ENCODE measurements at regions not wholly inside any gene's neighbourhood (a gene's known extent, or its start where the extent isn't known, plus 50 kb on each side); places are given as distances from the start of the nearest gene placed in this dataset.

DNA sequence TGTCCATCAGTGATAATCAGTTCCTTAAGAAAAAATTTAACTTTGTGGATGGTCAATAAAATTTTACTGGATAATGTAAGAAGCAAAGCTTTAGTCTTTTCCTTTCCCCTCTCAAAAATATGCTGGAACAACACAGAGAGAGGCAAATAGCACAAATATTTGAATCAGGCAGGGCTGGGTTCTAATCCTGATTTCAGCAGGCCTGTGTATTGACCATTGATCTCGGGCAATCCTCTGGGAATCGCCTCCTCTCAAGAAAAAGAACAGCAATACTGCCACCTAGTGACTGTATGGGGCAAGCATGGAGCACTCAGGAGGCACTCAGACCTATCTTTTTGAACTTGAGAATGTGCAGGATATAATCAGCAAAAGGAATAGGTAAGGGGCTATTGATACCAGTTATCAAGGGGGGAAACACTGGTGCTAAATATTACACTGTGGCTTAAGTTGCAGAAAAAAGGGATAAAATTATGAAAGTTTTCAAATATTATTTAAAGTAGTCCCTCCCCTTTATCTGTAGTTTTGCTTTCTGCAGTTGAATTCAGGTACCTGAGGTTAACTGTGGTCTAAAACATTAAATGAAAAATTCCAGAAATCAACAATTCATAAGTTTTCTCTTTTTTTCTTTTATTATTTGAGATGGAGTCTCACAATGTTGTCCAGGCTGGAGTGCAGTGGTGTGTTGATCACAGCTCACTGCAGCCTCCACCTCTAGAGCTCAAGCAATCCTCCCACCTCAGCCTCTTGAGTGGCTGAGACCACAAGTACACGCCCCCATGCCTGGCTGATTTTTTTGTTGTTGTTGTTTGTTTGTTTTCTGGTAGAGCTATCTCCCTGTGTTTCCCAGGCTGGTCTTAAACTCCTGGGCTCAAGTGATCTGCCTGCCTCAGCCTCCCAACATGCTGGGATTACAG lies 91.8 kb upstream of the NHSL1 start (continued):
- TF ChIP-seq, protein P1, sequence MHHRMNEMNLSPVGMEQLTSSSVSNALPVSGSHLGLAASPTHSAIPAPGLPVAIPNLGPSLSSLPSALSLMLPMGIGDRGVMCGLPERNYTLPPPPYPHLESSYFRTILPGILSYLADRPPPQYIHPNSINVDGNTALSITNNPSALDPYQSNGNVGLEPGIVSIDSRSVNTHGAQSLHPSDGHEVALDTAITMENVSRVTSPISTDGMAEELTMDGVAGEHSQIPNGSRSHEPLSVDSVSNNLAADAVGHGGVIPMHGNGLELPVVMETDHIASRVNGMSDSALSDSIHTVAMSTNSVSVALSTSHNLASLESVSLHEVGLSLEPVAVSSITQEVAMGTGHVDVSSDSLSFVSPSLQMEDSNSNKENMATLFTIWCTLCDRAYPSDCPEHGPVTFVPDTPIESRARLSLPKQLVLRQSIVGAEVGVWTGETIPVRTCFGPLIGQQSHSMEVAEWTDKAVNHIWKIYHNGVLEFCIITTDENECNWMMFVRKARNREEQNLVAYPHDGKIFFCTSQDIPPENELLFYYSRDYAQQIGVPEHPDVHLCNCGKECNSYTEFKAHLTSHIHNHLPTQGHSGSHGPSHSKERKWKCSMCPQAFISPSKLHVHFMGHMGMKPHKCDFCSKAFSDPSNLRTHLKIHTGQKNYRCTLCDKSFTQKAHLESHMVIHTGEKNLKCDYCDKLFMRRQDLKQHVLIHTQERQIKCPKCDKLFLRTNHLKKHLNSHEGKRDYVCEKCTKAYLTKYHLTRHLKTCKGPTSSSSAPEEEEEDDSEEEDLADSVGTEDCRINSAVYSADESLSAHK (CRISPR knock-in tag; IDR thresholded peaks at IDR 0.05; ENCODE audit: borderline replicate concordance), result no peak
- no peak for TF ChIP-seq ZNF451 (CRISPR knock-in tag; IDR thresholded peaks at IDR 0.05)
- no peak for TF ChIP-seq ZKSCAN8 (CRISPR knock-in tag; IDR thresholded peaks at IDR 0.05; ENCODE audit: borderline replicate concordance)
- TF ChIP-seq, protein P2, sequence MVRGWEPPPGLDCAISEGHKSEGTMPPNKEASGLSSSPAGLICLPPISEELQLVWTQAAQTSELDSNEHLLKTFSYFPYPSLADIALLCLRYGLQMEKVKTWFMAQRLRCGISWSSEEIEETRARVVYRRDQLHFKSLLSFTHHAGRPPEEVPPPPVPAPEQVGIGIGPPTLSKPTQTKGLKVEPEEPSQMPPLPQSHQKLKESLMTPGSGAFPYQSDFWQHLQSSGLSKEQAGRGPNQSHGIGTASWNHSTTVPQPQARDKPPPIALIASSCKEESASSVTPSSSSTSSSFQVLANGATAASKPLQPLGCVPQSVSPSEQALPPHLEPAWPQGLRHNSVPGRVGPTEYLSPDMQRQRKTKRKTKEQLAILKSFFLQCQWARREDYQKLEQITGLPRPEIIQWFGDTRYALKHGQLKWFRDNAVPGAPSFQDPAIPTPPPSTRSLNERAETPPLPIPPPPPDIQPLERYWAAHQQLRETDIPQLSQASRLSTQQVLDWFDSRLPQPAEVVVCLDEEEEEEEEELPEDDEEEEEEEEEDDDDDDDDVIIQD (CRISPR knock-in tag; IDR thresholded peaks at IDR 0.05; ENCODE audit: low read depth), result 0 out of 2 replicates have a peak, but pooled peaks have one; percentile 42
- TF ChIP-seq REL (CRISPR knock-in tag; conservative IDR thresholded peaks at IDR 0.05), result no peak
- no peak for TF ChIP-seq ELF4 (CRISPR knock-in tag; IDR thresholded peaks at IDR 0.05; ENCODE audit: borderline replicate concordance)
- peak; percentile 73 for TF ChIP-seq RCOR2 (CRISPR knock-in tag; IDR thresholded peaks at IDR 0.05)
- no peak for TF ChIP-seq ZNF460 (CRISPR knock-in tag; IDR thresholded peaks at IDR 0.05; ENCODE audit: borderline replicate concordance)
- no peak for TF ChIP-seq ZBTB7B (CRISPR knock-in tag; IDR thresholded peaks at IDR 0.05)
- TF ChIP-seq SRF (IDR thresholded peaks at IDR 0.05; ENCODE audit: low read depth, low read length), result no peak
- no peak for TF ChIP-seq HNRNPL (IDR thresholded peaks at IDR 0.05; ENCODE audit: low read depth, low read length)
- TF ChIP-seq, protein P3, sequence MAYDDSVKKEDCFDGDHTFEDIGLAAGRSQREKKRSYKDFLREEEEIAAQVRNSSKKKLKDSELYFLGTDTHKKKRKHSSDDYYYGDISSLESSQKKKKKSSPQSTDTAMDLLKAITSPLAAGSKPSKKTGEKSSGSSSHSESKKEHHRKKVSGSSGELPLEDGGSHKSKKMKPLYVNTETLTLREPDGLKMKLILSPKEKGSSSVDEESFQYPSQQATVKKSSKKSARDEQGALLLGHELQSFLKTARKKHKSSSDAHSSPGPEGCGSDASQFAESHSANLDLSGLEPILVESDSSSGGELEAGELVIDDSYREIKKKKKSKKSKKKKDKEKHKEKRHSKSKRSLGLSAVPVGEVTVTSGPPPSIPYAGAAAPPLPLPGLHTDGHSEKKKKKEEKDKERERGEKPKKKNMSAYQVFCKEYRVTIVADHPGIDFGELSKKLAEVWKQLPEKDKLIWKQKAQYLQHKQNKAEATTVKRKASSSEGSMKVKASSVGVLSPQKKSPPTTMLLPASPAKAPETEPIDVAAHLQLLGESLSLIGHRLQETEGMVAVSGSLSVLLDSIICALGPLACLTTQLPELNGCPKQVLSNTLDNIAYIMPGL (CRISPR knock-in tag; IDR thresholded peaks at IDR 0.05; ENCODE audit: borderline replicate concordance in 1 of 2, low read depth in 1 of 2), result peak; percentile 35 to 52; a peak in 2 of 4 replicates
- TF ChIP-seq TCF7 (IDR thresholded peaks at IDR 0.05; ENCODE audit: low read depth), result no peak
- TF ChIP-seq ZNF790 (CRISPR knock-in tag; IDR thresholded peaks at IDR 0.05; ENCODE audit: borderline replicate concordance), result no peak
- TF ChIP-seq ZNF724P (CRISPR knock-in tag; IDR thresholded peaks at IDR 0.05; ENCODE audit: borderline replicate concordance), result no peak
- no peak for TF ChIP-seq TCF12 (IDR thresholded peaks at IDR 0.05)
- TF ChIP-seq TCF12 (CRISPR knock-in tag; IDR thresholded peaks at IDR 0.05), result no peak
- no peak for TF ChIP-seq ZNF234 (CRISPR knock-in tag; conservative IDR thresholded peaks at IDR 0.05)
- TF ChIP-seq, protein P4, sequence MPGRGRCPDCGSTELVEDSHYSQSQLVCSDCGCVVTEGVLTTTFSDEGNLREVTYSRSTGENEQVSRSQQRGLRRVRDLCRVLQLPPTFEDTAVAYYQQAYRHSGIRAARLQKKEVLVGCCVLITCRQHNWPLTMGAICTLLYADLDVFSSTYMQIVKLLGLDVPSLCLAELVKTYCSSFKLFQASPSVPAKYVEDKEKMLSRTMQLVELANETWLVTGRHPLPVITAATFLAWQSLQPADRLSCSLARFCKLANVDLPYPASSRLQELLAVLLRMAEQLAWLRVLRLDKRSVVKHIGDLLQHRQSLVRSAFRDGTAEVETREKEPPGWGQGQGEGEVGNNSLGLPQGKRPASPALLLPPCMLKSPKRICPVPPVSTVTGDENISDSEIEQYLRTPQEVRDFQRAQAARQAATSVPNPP (CRISPR knock-in tag; IDR thresholded peaks at IDR 0.05), result no peak
- no peak for TF ChIP-seq ZSCAN9 (CRISPR knock-in tag; IDR thresholded peaks at IDR 0.05; ENCODE audit: borderline replicate concordance)
- TF ChIP-seq, protein P5, sequence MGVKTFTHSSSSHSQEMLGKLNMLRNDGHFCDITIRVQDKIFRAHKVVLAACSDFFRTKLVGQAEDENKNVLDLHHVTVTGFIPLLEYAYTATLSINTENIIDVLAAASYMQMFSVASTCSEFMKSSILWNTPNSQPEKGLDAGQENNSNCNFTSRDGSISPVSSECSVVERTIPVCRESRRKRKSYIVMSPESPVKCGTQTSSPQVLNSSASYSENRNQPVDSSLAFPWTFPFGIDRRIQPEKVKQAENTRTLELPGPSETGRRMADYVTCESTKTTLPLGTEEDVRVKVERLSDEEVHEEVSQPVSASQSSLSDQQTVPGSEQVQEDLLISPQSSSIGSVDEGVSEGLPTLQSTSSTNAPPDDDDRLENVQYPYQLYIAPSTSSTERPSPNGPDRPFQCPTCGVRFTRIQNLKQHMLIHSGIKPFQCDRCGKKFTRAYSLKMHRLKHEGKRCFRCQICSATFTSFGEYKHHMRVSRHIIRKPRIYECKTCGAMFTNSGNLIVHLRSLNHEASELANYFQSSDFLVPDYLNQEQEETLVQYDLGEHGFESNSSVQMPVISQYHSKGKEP (CRISPR knock-in tag; IDR thresholded peaks at IDR 0.05), result no peak
